Nephron progenitor cell (in vitro differentiated cells): ENCODE measurements at regions not wholly inside any gene's neighbourhood (a gene's known extent, or its start where the extent isn't known, plus 50 kb on each side); places are given as distances from the start of the nearest gene placed in this dataset.

ENCODE experiments used
- DNase-seq: peaks from one replicate; pipeline ENCODE4 v3.0.0; 2021
- H3K27ac Mint-ChIP-seq: 2 replicates; pipeline ENCODE4 v1.8.0; 2021; ENCODE audit warnings: mild to moderate bottlenecking, moderate library complexity, mixed read lengths
- H3K27me3 Mint-ChIP-seq: 2 replicates; pipeline ENCODE4 v1.8.0; 2021; ENCODE audit warnings: mild to moderate bottlenecking, low read depth, mixed read lengths; ENCODE audit not compliant: poor library complexity
- H3K36me3 Mint-ChIP-seq: 2 replicates; pipeline ENCODE4 v1.8.0; 2021; ENCODE audit warnings: low read depth, mixed read lengths
- H3K4me1 Mint-ChIP-seq: 2 replicates; pipeline ENCODE4 v1.8.0; 2021; ENCODE audit warnings: mixed read lengths
- H3K4me3 Mint-ChIP-seq: 2 replicates; pipeline ENCODE4 v1.8.0; 2021; ENCODE audit warnings: mild to moderate bottlenecking, moderate library complexity, mixed read lengths
- H3K9me3 Mint-ChIP-seq: 2 replicates; pipeline ENCODE4 v1.8.0; 2021; ENCODE audit warnings: mild to moderate bottlenecking, moderate library complexity, mixed read lengths
- TF ChIP-seq, protein P1 (sequence below): fragments of 200-600 bp; sonication (generic); IDR thresholded peaks from 2 replicates; pipeline ENCODE4 v1.5.0; 2021; ENCODE audit warnings: antibody characterized with exemption

DNA sequence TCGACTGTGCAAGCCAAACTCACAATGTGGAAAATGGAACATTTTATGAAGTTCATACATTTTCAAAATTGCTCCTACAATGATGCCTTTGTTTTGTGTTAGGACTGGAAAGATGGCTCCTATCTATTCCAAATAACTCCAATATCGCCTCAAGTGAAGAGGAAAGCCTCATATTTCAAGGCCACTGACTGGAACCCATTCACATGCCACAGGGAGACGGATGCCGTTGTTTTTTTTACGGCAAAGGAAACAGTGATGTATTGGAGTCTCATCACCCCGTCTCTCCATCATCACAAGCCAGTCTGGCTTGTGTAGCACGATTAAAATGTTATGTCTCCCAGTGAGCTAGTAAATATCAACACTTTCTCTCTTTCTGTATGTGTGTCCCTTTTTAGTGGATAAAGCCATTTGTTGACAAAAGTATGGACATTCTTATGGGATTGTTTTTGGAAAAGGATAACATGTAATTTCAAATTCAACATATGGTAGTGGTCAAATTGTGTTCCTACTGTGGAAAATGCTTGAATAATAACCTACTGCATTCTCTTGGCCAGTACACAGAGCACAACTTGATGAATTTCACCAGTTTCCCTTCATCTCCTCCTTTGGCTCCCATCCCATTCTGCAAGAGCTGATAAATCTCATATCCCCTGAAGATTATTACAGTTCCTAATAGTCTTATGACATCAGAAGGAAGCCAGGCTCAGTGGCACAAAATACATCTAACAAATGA lies 109.5 kb upstream of the PITRM1 start:
- no peak overlapping the region for H3K4me3 Mint-ChIP-seq
- H3K9me3 Mint-ChIP-seq: peaks cover 4% of the 10 kb centered on the region
- no peak overlapping the region for H3K27ac Mint-ChIP-seq
- DNase-seq: no peak
- TF ChIP-seq, protein P1, sequence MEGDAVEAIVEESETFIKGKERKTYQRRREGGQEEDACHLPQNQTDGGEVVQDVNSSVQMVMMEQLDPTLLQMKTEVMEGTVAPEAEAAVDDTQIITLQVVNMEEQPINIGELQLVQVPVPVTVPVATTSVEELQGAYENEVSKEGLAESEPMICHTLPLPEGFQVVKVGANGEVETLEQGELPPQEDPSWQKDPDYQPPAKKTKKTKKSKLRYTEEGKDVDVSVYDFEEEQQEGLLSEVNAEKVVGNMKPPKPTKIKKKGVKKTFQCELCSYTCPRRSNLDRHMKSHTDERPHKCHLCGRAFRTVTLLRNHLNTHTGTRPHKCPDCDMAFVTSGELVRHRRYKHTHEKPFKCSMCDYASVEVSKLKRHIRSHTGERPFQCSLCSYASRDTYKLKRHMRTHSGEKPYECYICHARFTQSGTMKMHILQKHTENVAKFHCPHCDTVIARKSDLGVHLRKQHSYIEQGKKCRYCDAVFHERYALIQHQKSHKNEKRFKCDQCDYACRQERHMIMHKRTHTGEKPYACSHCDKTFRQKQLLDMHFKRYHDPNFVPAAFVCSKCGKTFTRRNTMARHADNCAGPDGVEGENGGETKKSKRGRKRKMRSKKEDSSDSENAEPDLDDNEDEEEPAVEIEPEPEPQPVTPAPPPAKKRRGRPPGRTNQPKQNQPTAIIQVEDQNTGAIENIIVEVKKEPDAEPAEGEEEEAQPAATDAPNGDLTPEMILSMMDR: no peak
- peaks cover 26% of the 10 kb centered on the region for H3K4me1 Mint-ChIP-seq
- peaks cover 3% of the 10 kb centered on the region for H3K36me3 Mint-ChIP-seq
- peaks cover 11% of the 10 kb centered on the region for H3K27me3 Mint-ChIP-seq

DNA sequence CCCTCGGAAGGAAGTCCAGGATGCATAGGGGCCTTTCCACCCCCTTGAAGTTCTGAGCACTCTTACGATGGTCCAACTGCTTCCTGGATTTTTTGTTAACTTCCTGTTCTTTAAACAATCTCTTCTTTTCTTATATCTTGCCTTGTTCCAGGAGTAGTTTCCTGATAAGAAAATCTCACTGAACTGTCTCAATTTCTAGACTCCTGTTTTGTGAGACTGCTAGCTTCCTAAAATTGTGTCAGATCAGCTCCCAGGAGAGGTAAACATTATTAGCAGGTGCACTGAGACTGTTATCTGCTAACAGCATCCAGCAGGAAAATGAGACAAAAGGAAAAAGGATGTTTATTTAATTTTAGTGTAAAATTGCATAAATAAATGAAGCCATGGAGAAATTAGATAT lies 106.2 kb upstream of the PITRM1 start:
- DNase-seq: no peak
- H3K4me3 Mint-ChIP-seq: no peak overlapping the region
- no peak overlapping the region for H3K27ac Mint-ChIP-seq
- H3K36me3 Mint-ChIP-seq: peaks cover 9% of the 10 kb centered on the region
- TF ChIP-seq, protein P1: no peak
- peaks cover 31% of the 10 kb centered on the region for H3K9me3 Mint-ChIP-seq
- H3K27me3 Mint-ChIP-seq: peaks cover 8% of the 10 kb centered on the region
- H3K4me1 Mint-ChIP-seq: peaks cover 42% of the 10 kb centered on the region

DNA sequence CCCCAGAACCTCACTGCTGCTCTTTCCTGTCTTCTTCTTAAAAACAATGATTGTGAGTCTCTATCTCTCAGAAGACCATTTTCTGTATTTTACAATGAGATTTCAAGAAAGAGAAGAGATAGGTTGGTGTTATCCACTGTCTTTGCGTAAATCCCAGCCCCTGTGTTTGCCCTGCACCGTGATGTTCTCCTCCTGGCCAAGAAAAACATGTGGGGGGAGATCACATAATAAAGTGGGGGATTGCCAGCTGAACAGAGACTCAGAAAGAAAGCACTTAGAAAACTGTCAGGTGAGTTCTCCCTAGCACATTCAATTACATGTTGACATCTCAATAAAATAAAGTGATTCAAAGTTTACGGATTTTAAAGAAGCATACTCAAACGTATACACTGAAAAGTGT lies 105.0 kb upstream of the PITRM1 start:
- Mint-ChIP-seq H3K4me1 (peaks cover 38% of the 10 kb centered on the region), H3K36me3 (peaks cover 9% of the 10 kb centered on the region), H3K9me3 (peaks cover 31% of the 10 kb centered on the region), H3K27me3 (peaks cover 3% of the 10 kb centered on the region), H3K27ac (peak overlapping the region; percentile 93), H3K4me3 (peak overlapping the region; percentile 11)
- DNase-seq: no peak
- TF ChIP-seq, protein P1: no peak

DNA sequence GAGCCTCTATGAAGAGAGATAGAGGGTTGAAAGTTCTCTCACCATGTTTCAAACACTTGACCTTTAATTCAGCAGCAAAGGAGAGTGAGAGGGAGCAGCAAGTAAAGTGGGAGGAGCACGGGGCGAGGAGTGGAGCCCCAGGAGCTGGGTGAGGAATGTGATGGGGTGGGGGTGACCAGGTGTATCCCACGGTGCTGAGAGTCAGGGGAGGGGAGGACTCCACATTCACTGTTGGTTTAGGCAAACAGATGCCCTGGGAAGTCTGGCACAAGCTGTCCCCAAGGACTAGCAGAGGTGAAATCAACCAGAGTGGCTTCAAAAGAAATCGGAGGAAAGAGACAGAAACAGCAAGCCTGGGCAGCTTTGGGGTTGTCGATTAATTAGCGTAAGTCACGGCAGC lies 101.8 kb upstream of the PITRM1 start:
- peaks cover 9% of the 10 kb centered on the region for H3K36me3 Mint-ChIP-seq
- peaks cover 11% of the 10 kb centered on the region for H3K27me3 Mint-ChIP-seq
- H3K9me3 Mint-ChIP-seq: peaks cover 31% of the 10 kb centered on the region
- H3K4me1 Mint-ChIP-seq: peaks cover 27% of the 10 kb centered on the region
- TF ChIP-seq, protein P1: no peak
- no peak for DNase-seq
- no peak overlapping the region for H3K4me3 Mint-ChIP-seq
- no peak overlapping the region for H3K27ac Mint-ChIP-seq

DNA sequence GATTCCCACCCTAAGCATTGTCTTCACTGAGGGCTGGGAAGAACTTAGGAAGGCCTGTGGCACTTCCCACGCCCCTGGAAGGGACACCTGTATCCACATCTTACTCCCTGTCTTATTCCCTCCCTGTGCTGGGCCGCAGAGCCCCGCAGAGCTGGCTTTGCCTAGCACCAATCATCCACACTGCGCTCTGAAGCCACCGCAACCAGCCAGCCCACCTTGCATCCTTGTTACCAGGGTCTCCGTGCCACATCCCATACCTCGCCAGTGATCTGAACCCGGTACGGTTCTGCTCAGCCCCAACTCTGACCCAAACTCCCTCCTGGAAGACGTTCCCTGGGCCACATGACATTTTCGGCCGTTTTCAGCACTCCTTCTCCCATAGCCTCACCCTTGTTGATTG lies 101.4 kb upstream of the PITRM1 start:
- Mint-ChIP-seq H3K4me1 (peaks cover 27% of the 10 kb centered on the region), H3K9me3 (peaks cover 31% of the 10 kb centered on the region), H3K4me3 (no peak overlapping the region), H3K27ac (no peak overlapping the region), H3K36me3 (peaks cover 9% of the 10 kb centered on the region), H3K27me3 (peaks cover 11% of the 10 kb centered on the region)
- TF ChIP-seq, protein P1: no peak
- DNase-seq: no peak

DNA sequence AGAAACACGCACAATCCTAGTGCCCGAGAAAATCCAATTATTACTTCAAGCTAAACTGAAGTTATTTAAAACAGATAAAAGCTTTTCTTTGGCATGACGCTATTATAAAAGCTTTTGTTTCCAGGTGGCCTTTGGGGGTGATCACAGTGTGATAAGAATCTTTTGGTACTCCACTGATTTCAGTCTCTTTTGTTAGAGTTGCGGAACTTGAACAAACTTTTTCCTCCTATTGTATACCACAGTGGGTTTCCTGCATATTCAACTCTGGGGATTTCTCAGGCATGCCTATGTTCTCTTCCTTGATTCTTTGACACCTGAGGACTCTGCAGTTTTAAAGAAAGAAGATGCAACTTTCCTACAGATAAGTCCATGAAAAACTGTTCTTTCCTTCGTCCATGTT lies 99.7 kb upstream of the PITRM1 start:
- no peak overlapping the region for H3K27ac Mint-ChIP-seq
- H3K9me3 Mint-ChIP-seq: peaks cover 29% of the 10 kb centered on the region
- H3K4me1 Mint-ChIP-seq: peaks cover 22% of the 10 kb centered on the region

More for the DNA sequence above, 99.7 kb upstream of the PITRM1 start:
- TF ChIP-seq, protein P1: no peak
- Mint-ChIP-seq H3K27me3 (peaks cover 13% of the 10 kb centered on the region), H3K36me3 (peaks cover 7% of the 10 kb centered on the region), H3K4me3 (no peak overlapping the region)
- no peak for DNase-seq
